ENCODE measurements at regions not wholly inside any gene's neighbourhood (a gene's known extent, or its start where the extent isn't known, plus 50 kb on each side); places are given as distances from the start of the nearest gene placed in this dataset.

DNA sequence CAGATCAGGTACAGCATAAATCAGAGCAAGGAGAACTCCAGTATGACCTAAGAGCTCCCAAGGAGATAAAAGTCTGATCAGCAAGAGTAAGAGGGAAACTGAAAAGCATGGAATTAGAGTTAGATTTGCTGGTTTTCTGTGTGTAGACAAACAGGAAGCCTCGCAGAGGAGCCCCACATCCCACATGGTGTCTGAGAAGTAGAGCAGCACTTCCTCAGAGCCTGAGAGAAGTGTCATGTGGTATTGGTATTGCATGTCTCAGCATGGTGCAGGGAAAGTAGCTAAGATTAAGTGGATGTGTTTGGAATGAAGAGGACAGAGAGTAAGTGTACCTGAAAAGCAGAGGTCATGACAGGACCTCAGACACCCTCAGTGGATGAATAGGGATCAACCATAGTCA lies 175.4 kb upstream of the GBE1 start:
- TF ChIP-seq EZH2phosphoT487 (IDR thresholded peaks at IDR 0.05; ENCODE audit: low read length): no peak
- TF ChIP-seq, protein P1, sequence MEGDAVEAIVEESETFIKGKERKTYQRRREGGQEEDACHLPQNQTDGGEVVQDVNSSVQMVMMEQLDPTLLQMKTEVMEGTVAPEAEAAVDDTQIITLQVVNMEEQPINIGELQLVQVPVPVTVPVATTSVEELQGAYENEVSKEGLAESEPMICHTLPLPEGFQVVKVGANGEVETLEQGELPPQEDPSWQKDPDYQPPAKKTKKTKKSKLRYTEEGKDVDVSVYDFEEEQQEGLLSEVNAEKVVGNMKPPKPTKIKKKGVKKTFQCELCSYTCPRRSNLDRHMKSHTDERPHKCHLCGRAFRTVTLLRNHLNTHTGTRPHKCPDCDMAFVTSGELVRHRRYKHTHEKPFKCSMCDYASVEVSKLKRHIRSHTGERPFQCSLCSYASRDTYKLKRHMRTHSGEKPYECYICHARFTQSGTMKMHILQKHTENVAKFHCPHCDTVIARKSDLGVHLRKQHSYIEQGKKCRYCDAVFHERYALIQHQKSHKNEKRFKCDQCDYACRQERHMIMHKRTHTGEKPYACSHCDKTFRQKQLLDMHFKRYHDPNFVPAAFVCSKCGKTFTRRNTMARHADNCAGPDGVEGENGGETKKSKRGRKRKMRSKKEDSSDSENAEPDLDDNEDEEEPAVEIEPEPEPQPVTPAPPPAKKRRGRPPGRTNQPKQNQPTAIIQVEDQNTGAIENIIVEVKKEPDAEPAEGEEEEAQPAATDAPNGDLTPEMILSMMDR (IDR thresholded peaks at IDR 0.05; ENCODE audit: low read length): no peak
- no peak for TF ChIP-seq EZH2 (optimal IDR thresholded peaks at IDR 0.05; ENCODE audit: low read depth, low read length)
- DNase-seq: no peak
- Histone ChIP-seq H3K27me3 (replicated peaks; ENCODE audit: insufficient read depth, low read length) (no peaks in the 10 kb centered on the region), H3K9me3 (replicated peaks; ENCODE audit: insufficient read depth, low read length) (no peaks in the 10 kb centered on the region), H3K79me2 (ENCODE audit: low read length) (no peaks in the 10 kb centered on the region), H3K4me1 (ENCODE audit: low read length) (no peaks in the 10 kb centered on the region), H3K4me2 (ENCODE audit: low read depth, low read length) (no peak overlapping the region), H3F3A (ENCODE audit: insufficient read depth, low read length) (no peaks in the 10 kb centered on the region), H3K9me2 (replicated peaks; ENCODE audit: insufficient read depth, low read length) (no peaks in the 10 kb centered on the region), H4K20me1 (ENCODE audit: insufficient read depth, low read length) (no peaks in the 10 kb centered on the region), H3K27ac (ENCODE audit: low read length) (no peak overlapping the region), H3K4me3 (ENCODE audit: low read length) (no peak overlapping the region), H2AFZ (ENCODE audit: low read length) (no peak overlapping the region), H3K9ac (ENCODE audit: low read length) (no peak overlapping the region), H3K36me3 (replicated peaks; ENCODE audit: insufficient read depth, low read length) (no peaks in the 10 kb centered on the region)

DNA sequence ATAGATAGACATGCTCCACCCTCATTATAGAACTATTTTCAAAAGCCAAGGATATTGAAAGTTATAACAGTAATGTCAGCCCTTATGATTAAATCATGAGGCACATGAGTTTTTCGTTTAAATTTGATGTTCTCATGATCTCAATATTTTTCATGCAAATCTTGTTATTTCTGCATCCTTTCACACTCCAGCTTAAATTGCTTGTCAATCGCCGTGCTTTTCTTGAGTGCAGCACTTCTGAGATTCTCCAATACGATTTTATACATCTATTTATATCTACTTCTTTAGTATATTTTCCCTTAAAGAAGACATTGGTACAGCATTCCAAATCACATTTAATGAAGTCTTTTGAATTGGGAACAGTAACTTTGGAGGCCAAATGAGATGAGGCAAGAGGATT lies 171.2 kb upstream of the GBE1 start:
- Histone ChIP-seq H3K9ac (ENCODE audit: low read length) (no peak overlapping the region), H3K27me3 (replicated peaks; ENCODE audit: insufficient read depth, low read length) (no peaks in the 10 kb centered on the region), H3K9me2 (replicated peaks; ENCODE audit: insufficient read depth, low read length) (no peaks in the 10 kb centered on the region), H2AFZ (ENCODE audit: low read length) (no peak overlapping the region), H4K20me1 (ENCODE audit: insufficient read depth, low read length) (no peaks in the 10 kb centered on the region), H3K36me3 (replicated peaks; ENCODE audit: insufficient read depth, low read length) (no peaks in the 10 kb centered on the region), H3F3A (ENCODE audit: insufficient read depth, low read length) (no peaks in the 10 kb centered on the region), H3K4me3 (ENCODE audit: low read length) (no peak overlapping the region), H3K4me2 (ENCODE audit: low read depth, low read length) (no peak overlapping the region), H3K9me3 (replicated peaks; ENCODE audit: insufficient read depth, low read length) (no peaks in the 10 kb centered on the region), H3K4me1 (ENCODE audit: low read length) (no peaks in the 10 kb centered on the region), H3K79me2 (ENCODE audit: low read length) (no peaks in the 10 kb centered on the region), H3K27ac (ENCODE audit: low read length) (no peak overlapping the region)
- TF ChIP-seq, protein P1 (IDR thresholded peaks at IDR 0.05; ENCODE audit: low read length): no peak
- no peak for TF ChIP-seq EZH2 (optimal IDR thresholded peaks at IDR 0.05; ENCODE audit: low read depth, low read length)
- no peak for TF ChIP-seq EZH2phosphoT487 (IDR thresholded peaks at IDR 0.05; ENCODE audit: low read length)
- DNase-seq: no peak

GRCh38 chr3:81931265-81932251 lies 170.1 kb upstream of the GBE1 start:
- no peak overlapping the region for H3K4me3 ChIP-seq (ENCODE audit: low read length)
- no peaks in the 10 kb centered on the region for H3K9me2 ChIP-seq (replicated peaks; ENCODE audit: insufficient read depth, low read length)
- no peak for DNase-seq
- no peak overlapping the region for H3K27ac ChIP-seq (ENCODE audit: low read length)
- H3K27me3 ChIP-seq (replicated peaks; ENCODE audit: insufficient read depth, low read length): no peaks in the 10 kb centered on the region
- no peak overlapping the region for H3K4me2 ChIP-seq (ENCODE audit: low read depth, low read length)
- no peaks in the 10 kb centered on the region for H3F3A ChIP-seq (ENCODE audit: insufficient read depth, low read length)
- H3K9me3 ChIP-seq (replicated peaks; ENCODE audit: insufficient read depth, low read length): no peaks in the 10 kb centered on the region
- TF ChIP-seq, protein P1 (IDR thresholded peaks at IDR 0.05; ENCODE audit: low read length): no peak
- TF ChIP-seq EZH2phosphoT487 (IDR thresholded peaks at IDR 0.05; ENCODE audit: low read length): no peak
- H2AFZ ChIP-seq (ENCODE audit: low read length): no peak overlapping the region
- H3K4me1 ChIP-seq (ENCODE audit: low read length): no peaks in the 10 kb centered on the region
- no peaks in the 10 kb centered on the region for H4K20me1 ChIP-seq (ENCODE audit: insufficient read depth, low read length)
- H3K36me3 ChIP-seq (replicated peaks; ENCODE audit: insufficient read depth, low read length): no peaks in the 10 kb centered on the region
- no peak overlapping the region for H3K9ac ChIP-seq (ENCODE audit: low read length)
- no peaks in the 10 kb centered on the region for H3K79me2 ChIP-seq (ENCODE audit: low read length)

Data from MM.1S (cell line).